Amniotic stem cell (primary cell): ENCODE measurements at regions not wholly inside any gene's neighbourhood (a gene's known extent, or its start where the extent isn't known, plus 50 kb on each side); places are given as distances from the start of the nearest gene placed in this dataset.
"Not testable (repeated sequence)": the region's sequence is repeated elsewhere in the genome, so short reads cannot be mapped to it uniquely, and the experiment has no call there.

Experiments used
- DNase-seq: peaks from one replicate; lab custom pipeline; 2025; lab: John Stamatoyannopoulos, UW

- not testable (repeated sequence) for DNase-seq
These were observed 83.1 kb upstream of the GOLGA6L4 start for GRCh38 chr15:84152381-84152979.

DNA sequence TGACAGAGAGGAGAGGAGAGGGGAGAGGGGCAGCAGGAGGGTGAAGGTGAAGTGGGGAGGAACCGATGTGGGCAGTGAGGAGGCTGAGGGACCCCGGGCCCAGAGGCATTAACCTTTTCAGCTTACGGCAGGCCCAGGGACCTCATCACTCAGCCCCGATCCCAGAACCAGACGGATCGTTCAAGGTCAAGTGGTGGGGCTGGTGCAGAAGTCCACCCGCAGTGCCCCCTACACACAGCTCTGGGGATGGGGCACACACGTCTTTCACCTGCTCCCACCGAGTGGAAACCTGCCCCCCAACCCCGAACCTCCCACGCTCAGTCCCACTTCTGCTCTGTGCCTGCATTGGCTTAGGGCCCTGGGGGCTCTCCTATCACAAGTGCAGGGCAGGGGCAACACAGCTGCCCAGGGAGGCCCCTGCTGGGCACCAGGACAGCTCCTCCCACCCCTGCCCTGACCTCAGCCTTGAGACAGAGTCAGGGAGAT lies 81.9 kb upstream of the GOLGA6L4 start:
- not testable (repeated sequence) for DNase-seq

DNA sequence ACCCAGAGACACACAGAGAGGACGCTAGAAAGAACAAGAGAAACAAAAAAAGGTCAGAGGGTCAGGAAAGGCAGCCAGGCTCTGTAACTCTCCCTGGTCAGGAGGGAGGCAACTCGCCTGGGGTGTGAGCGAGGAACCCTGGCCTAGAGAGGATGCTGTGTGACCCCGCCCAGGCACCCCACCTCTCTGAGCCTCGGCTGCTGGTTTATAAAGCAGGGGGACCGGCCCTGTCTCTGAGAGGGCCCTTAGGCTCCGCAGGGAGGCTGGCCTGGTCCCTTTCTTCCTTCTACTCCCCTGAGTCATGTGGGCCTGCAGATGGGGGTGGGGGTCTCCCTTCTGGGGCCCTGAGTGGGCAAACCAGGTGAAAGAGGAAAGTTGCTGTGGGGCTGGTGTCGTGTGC lies 81.3 kb upstream of the GOLGA6L4 start:
- DNase-seq: not testable (repeated sequence)

GRCh38 chr15:84154787-84155186 lies 80.8 kb upstream of the GOLGA6L4 start:
- DNase-seq: not testable (repeated sequence)

DNA sequence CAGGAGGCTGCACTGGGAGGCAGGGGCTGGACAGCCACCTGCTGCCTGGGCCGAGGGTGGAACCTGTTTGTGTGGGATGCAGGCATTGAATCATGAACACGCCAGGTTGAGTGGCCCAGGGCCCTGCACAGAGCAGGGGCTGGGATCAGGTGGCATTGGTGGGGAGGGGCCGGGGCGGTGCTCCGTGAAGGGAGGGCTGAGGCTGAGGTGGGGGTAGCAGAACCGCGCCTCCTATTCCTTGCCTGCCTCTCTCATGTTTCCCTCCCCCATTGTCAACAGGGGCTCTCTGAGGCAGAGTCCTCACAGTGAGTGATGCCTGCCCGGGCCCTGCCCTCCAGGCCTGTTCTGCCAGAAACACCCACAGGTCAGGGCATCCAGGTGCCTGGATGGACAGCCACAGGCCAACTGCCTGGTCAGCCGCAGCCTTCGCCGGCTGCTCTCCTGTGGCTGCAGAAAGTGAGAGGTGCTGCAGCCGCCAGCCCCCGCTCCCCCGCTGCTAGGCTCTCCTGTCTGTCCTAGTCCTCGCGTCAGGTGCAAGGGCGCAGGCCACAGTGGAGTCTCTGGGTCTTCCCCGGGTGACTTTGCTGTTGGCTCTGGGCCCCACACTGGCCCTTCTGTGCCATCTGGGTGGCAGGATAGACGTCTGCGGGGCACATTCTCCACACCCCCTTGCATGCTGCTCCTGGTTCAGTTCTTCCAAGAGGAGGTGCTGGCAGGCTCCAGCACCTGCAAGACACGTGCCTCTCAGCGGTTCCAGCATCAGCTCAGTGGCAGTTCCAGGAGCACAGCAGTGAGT lies 79.6 kb upstream of the GOLGA6L4 start:
- DNase-seq: not testable (repeated sequence)

- DNase-seq: not testable (repeated sequence)
These were observed 79.1 kb upstream of the GOLGA6L4 start for GRCh38 chr15:84156588-84156840.

DNA sequence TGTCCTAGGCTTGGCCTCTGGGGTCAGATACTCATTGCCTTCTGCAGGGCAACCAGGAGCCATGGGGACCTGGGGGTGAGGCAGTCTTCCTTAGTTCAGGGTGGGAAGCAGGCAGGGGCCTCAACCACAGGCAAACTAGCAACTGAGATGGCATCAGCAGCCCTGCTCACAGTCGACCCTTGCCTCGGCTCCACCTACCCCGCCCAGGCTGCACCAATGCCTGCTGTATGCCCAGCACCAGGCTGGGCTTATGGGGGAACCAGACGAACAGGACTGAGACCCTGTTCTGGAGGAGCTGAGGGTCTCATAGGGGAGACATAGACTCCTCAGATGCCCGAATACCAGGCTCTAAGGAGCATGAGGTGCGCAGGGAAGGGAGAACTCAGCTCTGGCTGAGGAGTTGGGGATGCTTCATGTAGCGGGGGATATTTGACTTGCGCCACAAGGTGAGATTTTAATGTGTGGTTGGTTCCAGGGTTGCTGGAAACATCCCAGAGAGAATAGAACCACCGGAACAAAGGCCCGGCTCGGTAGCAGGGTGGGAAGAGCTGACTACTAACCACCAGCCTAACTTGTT lies 78.4 kb upstream of the GOLGA6L4 start:
- not testable (repeated sequence) for DNase-seq

DNA sequence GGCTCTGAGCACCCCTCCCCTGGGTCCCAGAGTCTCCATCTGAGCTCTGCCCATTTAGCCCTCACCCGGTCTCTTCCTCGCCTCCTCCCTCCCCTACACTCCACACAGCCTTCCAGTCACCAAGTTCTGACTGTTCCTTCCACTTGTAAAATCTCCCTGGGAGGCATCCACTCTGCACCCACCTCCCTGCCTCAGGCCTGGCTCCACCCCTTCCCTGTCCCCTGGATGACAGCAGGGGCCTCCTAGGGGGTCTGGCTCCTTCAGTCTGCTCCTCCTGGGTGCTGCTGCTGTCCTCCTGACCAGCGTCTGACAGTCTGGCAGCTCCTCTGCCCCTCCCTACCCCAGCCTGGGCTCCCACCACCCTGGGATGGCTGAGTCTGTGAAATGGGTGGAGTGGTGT lies 77.7 kb upstream of the GOLGA6L4 start:
- DNase-seq: not testable (repeated sequence)

DNA sequence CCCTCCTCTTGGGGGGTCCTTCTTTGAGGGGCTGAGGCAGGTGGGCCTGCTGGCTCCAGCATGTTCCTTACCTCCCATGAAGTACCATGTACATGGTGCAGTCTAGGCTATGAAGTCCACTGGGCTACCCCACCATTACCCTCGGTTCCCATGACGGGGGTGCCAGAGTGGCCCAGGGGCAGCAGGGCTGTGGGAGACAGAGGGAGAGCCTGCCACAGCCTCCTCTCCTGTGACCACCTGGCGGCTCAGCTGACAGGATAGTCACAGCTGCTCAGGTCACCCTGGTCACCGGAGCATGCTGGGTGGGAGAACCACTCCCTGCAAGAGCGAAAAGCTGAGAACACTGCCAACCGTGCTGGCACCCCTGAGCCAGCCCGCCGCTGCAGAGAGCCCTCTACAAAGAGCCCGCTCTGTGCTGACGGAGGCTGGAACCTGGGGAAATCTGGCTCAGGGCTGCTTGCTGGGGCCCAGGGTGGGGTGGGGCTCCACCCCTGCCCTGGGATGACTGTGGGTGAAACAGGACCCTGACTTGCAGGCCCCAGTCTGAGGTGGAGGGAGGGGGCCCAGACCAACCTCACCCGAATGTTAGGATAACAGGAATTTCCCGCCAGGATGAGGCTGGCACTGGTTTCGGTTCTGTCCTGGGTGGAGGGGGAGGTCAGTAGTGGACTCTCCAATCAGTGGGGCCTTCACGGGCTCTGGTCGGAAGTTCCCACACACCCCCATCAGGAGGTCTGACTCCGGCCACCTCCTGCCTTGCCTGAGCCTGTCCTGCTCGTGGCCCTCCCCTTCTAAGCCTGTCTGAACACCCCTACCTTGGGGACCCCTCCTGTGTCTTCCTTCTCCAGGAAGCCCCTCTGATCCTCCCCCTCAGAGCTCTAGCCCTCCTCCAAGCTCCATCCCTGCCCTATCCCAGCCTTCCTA lies 76.0 kb upstream of the GOLGA6L4 start:
- not testable (repeated sequence) for DNase-seq

GRCh38 chr15:84164423-84165292 lies 70.9 kb upstream of the GOLGA6L4 start:
- DNase-seq: not testable (repeated sequence)

DNA sequence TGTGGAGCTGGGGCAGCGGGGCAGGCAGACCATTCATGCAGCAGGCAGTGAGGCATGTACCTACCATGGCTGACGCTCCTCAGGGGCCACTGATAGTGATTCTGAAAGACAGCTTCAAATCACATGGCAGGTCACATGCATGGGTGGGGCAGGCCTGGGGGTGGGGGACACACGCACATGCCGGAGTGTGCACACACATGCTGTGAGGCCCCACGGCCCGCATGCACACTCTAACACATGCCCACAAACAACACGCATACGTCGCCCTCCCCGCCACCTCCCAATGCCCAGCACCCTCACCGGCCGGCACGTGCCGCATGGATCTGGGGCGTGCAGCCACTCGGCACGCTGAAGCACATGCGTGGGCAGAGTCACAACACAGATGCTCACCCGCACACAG lies 65.5 kb upstream of the GOLGA6L4 start:
- not testable (repeated sequence) for DNase-seq

- DNase-seq: not testable (repeated sequence)
These were observed 62.4 kb upstream of the GOLGA6L4 start for GRCh38 chr15:84173231-84173610.
